ENCODE measurements at regions not wholly inside any gene's neighbourhood (a gene's known extent, or its start where the extent isn't known, plus 50 kb on each side); places are given as distances from the start of the nearest gene placed in this dataset.

DNA sequence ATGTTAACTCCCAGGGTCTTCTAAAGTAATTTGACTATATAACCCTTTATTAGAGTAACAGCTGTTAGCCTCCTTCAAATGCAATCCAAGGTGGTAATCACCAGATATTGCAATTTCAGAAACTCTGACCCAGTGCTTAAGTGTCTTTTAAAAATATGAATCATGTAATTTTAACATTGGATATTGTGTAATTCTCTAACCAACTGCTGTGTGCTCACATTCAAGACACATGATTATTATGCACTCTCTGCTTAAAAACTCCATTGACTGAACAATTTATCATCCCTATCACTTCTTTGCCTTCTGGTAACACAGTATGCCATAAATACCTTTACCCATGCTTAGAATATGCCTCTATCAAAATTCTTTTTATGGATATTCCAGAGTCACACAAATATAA lies 537.4 kb upstream of the RGS18 start:
- Histone ChIP-seq H3K36me3 (ENCODE audit: control insufficient read depth in 2 of 2, insufficient read depth in 2 of 2, low read length in 1 of 2) (no peaks in the 10 kb centered on the region), H3K9ac (ENCODE audit: control insufficient read depth, insufficient read depth, low read length) (no peak overlapping the region), H3K79me2 (ENCODE audit: control insufficient read depth, insufficient read depth, low read length) (no peaks in the 10 kb centered on the region), H3K4me1 (ENCODE audit: control insufficient read depth, insufficient read depth, low read length) (no peaks in the 10 kb centered on the region), H3K9me3 (replicated peaks; ENCODE audit: control insufficient read depth, insufficient read depth, low read length) (no peaks in the 10 kb centered on the region), H3K4me2 (ENCODE audit: control insufficient read depth, insufficient read depth) (no peak overlapping the region), H3K27me3 (replicated peaks in 1 of 2; ENCODE audit: control insufficient read depth in 2 of 2, insufficient read depth in 2 of 2, low read length in 1 of 2) (no peaks in the 10 kb centered on the region), H2AFZ (ENCODE audit: control insufficient read depth, low read depth, low read length) (no peak overlapping the region), H3K4me3 (no peak overlapping the region), H4K20me1 (ENCODE audit: control insufficient read depth, insufficient read depth) (no peaks in the 10 kb centered on the region), H3K27ac (ENCODE audit: control insufficient read depth, insufficient read depth) (no peak overlapping the region)
- DNase-seq (ENCODE audit: low read depth, low spot score) (no peak), FAIRE-seq (no peak), ATAC-seq (no peak)
- in situ Hi-C loops (cut with MboI) (no loop called here), intact Hi-C loops (cut with micrococcal nuclease; ENCODE audit: unreplicated experiment) (no loop called here)
- RAD21 ChIA-PET (ENCODE audit: unreplicated experiment) = no interaction called here
- SMC1A ChIA-PET (ENCODE audit: uncharacterized antibody, unreplicated experiment) = no interaction called here
- no peak for TF ChIP-seq ZNF24 (IDR thresholded peaks at IDR 0.05)
- no peak for TF ChIP-seq BMI1 (IDR thresholded peaks at IDR 0.05; ENCODE audit: borderline replicate concordance)
- no peak for TF ChIP-seq TAF1 (IDR thresholded peaks at IDR 0.05; ENCODE audit: borderline replicate concordance, low read depth, low read length)
- TF ChIP-seq STAT3 (IDR thresholded peaks at IDR 0.05; ENCODE audit: low read depth, low read length) = no peak
- TF ChIP-seq NR2F1 (conservative IDR thresholded peaks at IDR 0.05) = no peak
- TF ChIP-seq, protein P1, sequence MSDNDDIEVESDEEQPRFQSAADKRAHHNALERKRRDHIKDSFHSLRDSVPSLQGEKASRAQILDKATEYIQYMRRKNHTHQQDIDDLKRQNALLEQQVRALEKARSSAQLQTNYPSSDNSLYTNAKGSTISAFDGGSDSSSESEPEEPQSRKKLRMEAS (IDR thresholded peaks at IDR 0.05; ENCODE audit: low read depth, low read length) = no peak
- no TSS peak for BruUV-seq (replicated peaks)
- POLR2A ChIA-PET = no interaction called here
- CTCF ChIA-PET = no interaction called here

DNA sequence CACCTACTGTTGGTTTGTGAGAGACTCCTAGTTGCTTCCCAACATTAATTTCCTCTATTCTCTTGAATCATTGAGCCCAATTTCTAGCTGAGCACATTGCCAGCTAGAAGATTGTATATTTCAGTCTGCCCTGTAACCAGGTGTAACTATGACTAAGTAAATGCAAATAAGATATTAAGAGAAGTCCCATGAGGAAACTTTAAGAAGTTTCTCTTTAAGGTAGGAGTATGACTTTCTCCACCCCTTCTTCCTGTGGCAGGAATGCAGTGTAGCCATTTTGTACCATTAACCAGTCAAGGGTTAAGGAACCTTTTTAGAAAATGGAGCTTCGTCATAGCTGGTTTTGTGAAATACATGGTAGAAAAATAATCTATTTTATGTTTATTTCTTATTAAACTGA lies 534.2 kb upstream of the RGS18 start:
- no peaks in the 10 kb centered on the region for H3K9me3 ChIP-seq (replicated peaks; ENCODE audit: control insufficient read depth, insufficient read depth, low read length)
- ChIA-PET CTCF (interaction anchor here (1.4 kb wide), 1 partner anchor 9 kb away, joined by 5 read pairs; no protein-coding TSS in a partner anchor), SMC1A (ENCODE audit: uncharacterized antibody, unreplicated experiment) (interaction anchor here (1.0 kb wide), 1 partner anchor 9 kb away, joined by 3 read pairs; no protein-coding TSS in a partner anchor), POLR2A (no interaction called here), RAD21 (ENCODE audit: unreplicated experiment) (no interaction called here)
- no peak for DNase-seq (ENCODE audit: low read depth, low spot score)
- no peaks in the 10 kb centered on the region for H3K79me2 ChIP-seq (ENCODE audit: control insufficient read depth, insufficient read depth, low read length)
- ATAC-seq = no peak
- no peaks in the 10 kb centered on the region for H3K27me3 ChIP-seq (replicated peaks in 1 of 2; ENCODE audit: control insufficient read depth in 2 of 2, insufficient read depth in 2 of 2, low read length in 1 of 2)
- no peak for FAIRE-seq
- intact Hi-C loops (cut with micrococcal nuclease; ENCODE audit: unreplicated experiment) (no loop called here), in situ Hi-C loops (cut with MboI) (no loop called here)
- H3K4me1 ChIP-seq (ENCODE audit: control insufficient read depth, insufficient read depth, low read length) = no peaks in the 10 kb centered on the region
- no TSS peak for BruUV-seq (replicated peaks)
- no peaks in the 10 kb centered on the region for H4K20me1 ChIP-seq (ENCODE audit: control insufficient read depth, insufficient read depth)
- WGBS (ENCODE audit: insufficient coverage, insufficient replicate concordance, low lambda C conversion rate, missing lambda C conversion rate) = 0% methylated on average over 1 of the region's 1 CpG
- H2AFZ ChIP-seq (ENCODE audit: control insufficient read depth, low read depth, low read length) = no peak overlapping the region
- no peak overlapping the region for H3K4me2 ChIP-seq (ENCODE audit: control insufficient read depth, insufficient read depth)
- no peak overlapping the region for H3K4me3 ChIP-seq
- no peaks in the 10 kb centered on the region for H3K36me3 ChIP-seq (ENCODE audit: control insufficient read depth in 2 of 2, insufficient read depth in 2 of 2, low read length in 1 of 2)
- no peak overlapping the region for H3K9ac ChIP-seq (ENCODE audit: control insufficient read depth, insufficient read depth, low read length)
- H3K27ac ChIP-seq (ENCODE audit: control insufficient read depth, insufficient read depth) = no peak overlapping the region
- TF ChIP-seq ZZZ3 (IDR thresholded peaks at IDR 0.05; ENCODE audit: control insufficient read depth, insufficient read length, low read depth) (no peak), SMAD5 (IDR thresholded peaks at IDR 0.05; ENCODE audit: low read depth) (no peak), DPF2 (IDR thresholded peaks at IDR 0.05) (no peak), RB1 (IDR thresholded peaks at IDR 0.05; ENCODE audit: borderline replicate concordance) (no peak), ZNF622 (IDR thresholded peaks at IDR 0.05) (no peak)
- TF ChIP-seq, protein P2, sequence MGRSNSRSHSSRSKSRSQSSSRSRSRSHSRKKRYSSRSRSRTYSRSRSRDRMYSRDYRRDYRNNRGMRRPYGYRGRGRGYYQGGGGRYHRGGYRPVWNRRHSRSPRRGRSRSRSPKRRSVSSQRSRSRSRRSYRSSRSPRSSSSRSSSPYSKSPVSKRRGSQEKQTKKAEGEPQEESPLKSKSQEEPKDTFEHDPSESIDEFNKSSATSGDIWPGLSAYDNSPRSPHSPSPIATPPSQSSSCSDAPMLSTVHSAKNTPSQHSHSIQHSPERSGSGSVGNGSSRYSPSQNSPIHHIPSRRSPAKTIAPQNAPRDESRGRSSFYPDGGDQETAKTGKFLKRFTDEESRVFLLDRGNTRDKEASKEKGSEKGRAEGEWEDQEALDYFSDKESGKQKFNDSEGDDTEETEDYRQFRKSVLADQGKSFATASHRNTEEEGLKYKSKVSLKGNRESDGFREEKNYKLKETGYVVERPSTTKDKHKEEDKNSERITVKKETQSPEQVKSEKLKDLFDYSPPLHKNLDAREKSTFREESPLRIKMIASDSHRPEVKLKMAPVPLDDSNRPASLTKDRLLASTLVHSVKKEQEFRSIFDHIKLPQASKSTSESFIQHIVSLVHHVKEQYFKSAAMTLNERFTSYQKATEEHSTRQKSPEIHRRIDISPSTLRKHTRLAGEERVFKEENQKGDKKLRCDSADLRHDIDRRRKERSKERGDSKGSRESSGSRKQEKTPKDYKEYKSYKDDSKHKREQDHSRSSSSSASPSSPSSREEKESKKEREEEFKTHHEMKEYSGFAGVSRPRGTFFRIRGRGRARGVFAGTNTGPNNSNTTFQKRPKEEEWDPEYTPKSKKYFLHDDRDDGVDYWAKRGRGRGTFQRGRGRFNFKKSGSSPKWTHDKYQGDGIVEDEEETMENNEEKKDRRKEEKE (IDR thresholded peaks at IDR 0.05) = no peak
- TF ChIP-seq, protein P3, sequence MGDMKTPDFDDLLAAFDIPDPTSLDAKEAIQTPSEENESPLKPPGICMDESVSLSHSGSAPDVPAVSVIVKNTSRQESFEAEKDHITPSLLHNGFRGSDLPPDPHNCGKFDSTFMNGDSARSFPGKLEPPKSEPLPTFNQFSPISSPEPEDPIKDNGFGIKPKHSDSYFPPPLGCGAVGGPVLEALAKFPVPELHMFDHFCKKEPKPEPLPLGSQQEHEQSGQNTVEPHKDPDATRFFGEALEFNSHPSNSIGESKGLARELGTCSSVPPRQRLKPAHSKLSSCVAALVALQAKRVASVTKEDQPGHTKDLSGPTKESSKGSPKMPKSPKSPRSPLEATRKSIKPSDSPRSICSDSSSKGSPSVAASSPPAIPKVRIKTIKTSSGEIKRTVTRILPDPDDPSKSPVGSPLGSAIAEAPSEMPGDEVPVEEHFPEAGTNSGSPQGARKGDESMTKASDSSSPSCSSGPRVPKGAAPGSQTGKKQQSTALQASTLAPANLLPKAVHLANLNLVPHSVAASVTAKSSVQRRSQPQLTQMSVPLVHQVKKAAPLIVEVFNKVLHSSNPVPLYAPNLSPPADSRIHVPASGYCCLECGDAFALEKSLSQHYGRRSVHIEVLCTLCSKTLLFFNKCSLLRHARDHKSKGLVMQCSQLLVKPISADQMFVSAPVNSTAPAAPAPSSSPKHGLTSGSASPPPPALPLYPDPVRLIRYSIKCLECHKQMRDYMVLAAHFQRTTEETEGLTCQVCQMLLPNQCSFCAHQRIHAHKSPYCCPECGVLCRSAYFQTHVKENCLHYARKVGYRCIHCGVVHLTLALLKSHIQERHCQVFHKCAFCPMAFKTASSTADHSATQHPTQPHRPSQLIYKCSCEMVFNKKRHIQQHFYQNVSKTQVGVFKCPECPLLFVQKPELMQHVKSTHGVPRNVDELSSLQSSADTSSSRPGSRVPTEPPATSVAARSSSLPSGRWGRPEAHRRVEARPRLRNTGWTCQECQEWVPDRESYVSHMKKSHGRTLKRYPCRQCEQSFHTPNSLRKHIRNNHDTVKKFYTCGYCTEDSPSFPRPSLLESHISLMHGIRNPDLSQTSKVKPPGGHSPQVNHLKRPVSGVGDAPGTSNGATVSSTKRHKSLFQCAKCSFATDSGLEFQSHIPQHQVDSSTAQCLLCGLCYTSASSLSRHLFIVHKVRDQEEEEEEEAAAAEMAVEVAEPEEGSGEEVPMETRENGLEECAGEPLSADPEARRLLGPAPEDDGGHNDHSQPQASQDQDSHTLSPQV (IDR thresholded peaks at IDR 0.05) = no peak

All from GM12878 (cell line).